GM12878 (cell line): ENCODE measurements at regions not wholly inside any gene's neighbourhood (a gene's known extent, or its start where the extent isn't known, plus 50 kb on each side); places are given as distances from the start of the nearest gene placed in this dataset.

Experiments
- ATAC-seq: fragments of 200-7000 bp; cut with Tn5 transposase; 3 replicates; pipeline ENCODE4 v1.9.1; 2020; ENCODE audit warnings: mild to moderate bottlenecking, moderate library complexity
- BruUV-seq: library from RNA; stranded (reverse); fragments of 400-500 nt; replicated peaks from 2 replicates; lab custom pipeline; 2021; lab: Mats Ljungman, UMichigan
- CTCF ChIA-PET: fragments of 300-600 bp; sonication (Branson Sonifier 250); formaldehyde crosslinking; extraction: SDS; loops from one replicate; lab custom pipeline; 2021; ENCODE audit warnings: inconsistent platforms; lab: Yijun Ruan, JAX
- POLR2A ChIA-PET: fragments of 350-600 bp; formaldehyde crosslinking; extraction: SDS; loops from one replicate; lab custom pipeline; 2021; ENCODE audit warnings: inconsistent platforms; lab: Charles Lee
- RAD21 ChIA-PET: fragments of 300-600 bp; sonication (Branson Sonifier 250); formaldehyde crosslinking; loops from one replicate; lab custom pipeline; 2023; ENCODE audit warnings: antibody characterized with exemption; ENCODE audit not compliant: unreplicated experiment; lab: Charles Lee
- SMC1A ChIA-PET: fragments of 300-600 bp; sonication (Branson Sonifier 250); formaldehyde crosslinking; loops from one replicate; lab custom pipeline; 2023; ENCODE audit not compliant: unreplicated experiment, uncharacterized antibody; lab: Charles Lee
- DNase-seq: peaks from one replicate; pipeline ENCODE4 v3.0.0-alpha.2; 2011; ENCODE audit warnings: low read depth, low spot score
- FAIRE-seq: peaks from 3 replicates; lab custom pipeline; 2011; peaks lifted over from hg19 to GRCh38; lab: Jason Lieb, UNC
- H2AFZ ChIP-seq: 2 replicates; pipeline ENCODE4 v1.6.0; 2011; ENCODE audit warnings: low read depth, low read length, control low read depth; ENCODE audit not compliant: control insufficient read depth
- H3K27ac ChIP-seq: 2 replicates; pipeline ENCODE4 v1.5.1; 2011; ENCODE audit warnings: control low read depth; ENCODE audit not compliant: control insufficient read depth, insufficient read depth
- H3K27me3 ChIP-seq, 2 experiments: replicated peaks in 1 of 2; 2 replicates each; pipeline versions ENCODE4 v1.6.0 to v1.6.1; 2011; ENCODE audit warnings: low read length in 1 of 2; ENCODE audit not compliant: control insufficient read depth in 2 of 2, insufficient read depth in 2 of 2
- H3K36me3 ChIP-seq, 2 experiments: 2 replicates each; pipeline ENCODE4 v1.5.1; 2011; ENCODE audit warnings: low read length in 1 of 2; ENCODE audit not compliant: control insufficient read depth in 2 of 2, insufficient read depth in 2 of 2
- H3K4me1 ChIP-seq: 2 replicates; pipeline ENCODE4 v1.6.1; 2011; ENCODE audit warnings: mild to moderate bottlenecking, low read length, moderate library complexity, mixed read lengths; ENCODE audit not compliant: control insufficient read depth, insufficient read depth
- H3K4me2 ChIP-seq: 2 replicates; pipeline ENCODE4 v1.6.0; 2011; ENCODE audit warnings: control low read depth; ENCODE audit not compliant: control insufficient read depth, insufficient read depth
- H3K4me3 ChIP-seq: fragments of 200-600 bp; sonication (generic); 2 replicates; pipeline ENCODE4 v1.5.1; 2016
- H3K79me2 ChIP-seq: 2 replicates; pipeline ENCODE4 v1.6.0; 2011; ENCODE audit warnings: low read length; ENCODE audit not compliant: control insufficient read depth, insufficient read depth
- H3K9ac ChIP-seq: 2 replicates; pipeline ENCODE4 v1.8.0; 2011; ENCODE audit warnings: low read length, control low read depth, mixed read lengths; ENCODE audit not compliant: control insufficient read depth, insufficient read depth
- H3K9me3 ChIP-seq: replicated peaks from 3 replicates; pipeline ENCODE4 v1.5.1; 2011; ENCODE audit warnings: mild to moderate bottlenecking, low read length; ENCODE audit not compliant: control insufficient read depth, insufficient read depth
- H4K20me1 ChIP-seq: 2 replicates; pipeline ENCODE4 v1.6.0; 2011; ENCODE audit not compliant: control insufficient read depth, insufficient read depth
- IKZF1 ChIP-seq: fragments of 450-650 bp; conservative IDR thresholded peaks from 2 replicates; pipeline ENCODE4 v1.6.1; 2017; ENCODE audit warnings: antibody characterized with exemption, mild to moderate bottlenecking
- IKZF2 ChIP-seq, 2 experiments: fragments of 450-650 bp; IDR thresholded peaks; 2 replicates each; pipeline ENCODE4 v1.6.1; 2017; ENCODE audit warnings: mild to moderate bottlenecking in 2 of 2, moderate library complexity in 2 of 2
- IRF5 ChIP-seq: fragments of 450-650 bp; IDR thresholded peaks from 2 replicates; pipeline ENCODE4 v1.6.1; 2017; ENCODE audit warnings: borderline replicate concordance
- KAT2A ChIP-seq: conservative IDR thresholded peaks from 2 replicates; pipeline ENCODE4 v1.6.1; 2011; ENCODE audit warnings: low read depth, low read length; ENCODE audit not compliant: control insufficient read depth
- KLF5 ChIP-seq: fragments of 450-650 bp; IDR thresholded peaks from 2 replicates; pipeline ENCODE4 v1.6.1; 2014; ENCODE audit warnings: mild to moderate bottlenecking; ENCODE audit not compliant: partially characterized antibody
- MTA2 ChIP-seq: fragments of 450-650 bp; IDR thresholded peaks from 2 replicates; pipeline ENCODE4 v1.6.1; 2016; ENCODE audit warnings: low read depth, mild to moderate bottlenecking, moderate library complexity
- NFYB ChIP-seq: IDR thresholded peaks from 2 replicates; pipeline ENCODE4 v1.6.1; 2011; ENCODE audit warnings: low read depth, mild to moderate bottlenecking, low read length, improper control_type of control experiment, moderate library complexity; ENCODE audit not compliant: insufficient read depth
- PAX8 ChIP-seq: fragments of 450-650 bp; IDR thresholded peaks from 2 replicates; pipeline ENCODE4 v1.6.1; 2017; ENCODE audit warnings: mild to moderate bottlenecking, moderate library complexity
- RCOR1 ChIP-seq: conservative IDR thresholded peaks from 2 replicates; pipeline ENCODE4 v1.6.1; 2012; ENCODE audit warnings: low read depth, low read length, improper control_type of control experiment
- SUPT20H ChIP-seq: IDR thresholded peaks from 2 replicates; pipeline ENCODE4 v1.6.1; 2011; ENCODE audit warnings: low read depth, mild to moderate bottlenecking, low read length, moderate library complexity, borderline replicate concordance; ENCODE audit not compliant: control insufficient read depth
- SUZ12 ChIP-seq: fragments of 200-600 bp; sonication (generic); IDR thresholded peaks from one replicate; pipeline ENCODE4 v1.6.1; 2018; ENCODE audit warnings: antibody characterized with exemption, mild to moderate bottlenecking; ENCODE audit not compliant: unreplicated experiment
- WRNIP1 ChIP-seq: IDR thresholded peaks from 2 replicates; pipeline ENCODE4 v1.6.1; 2011; ENCODE audit warnings: low read depth, low read length, improper control_type of control experiment, borderline replicate concordance
- YY1 ChIP-seq: IDR thresholded peaks from 2 replicates; pipeline ENCODE4 v1.6.1; 2011; ENCODE audit warnings: low read depth, mild to moderate bottlenecking, low read length
- WGBS: methylation state at CpG from one replicate; pipeline ENCODE4 v1.1.6; 2016; ENCODE audit warnings: low lambda C conversion rate; ENCODE audit not compliant: insufficient replicate concordance, insufficient coverage; ENCODE audit errors: missing lambda C conversion rate; 5-methylcytosine and 5-hydroxymethylcytosine counted together
- in situ Hi-C: fragments of 300-500 bp; cut with MboI; formaldehyde crosslinking; loops from 9 replicates; pipeline ENCODE4 v1.14.3; 2018; ENCODE audit warnings: mixed read lengths
- intact Hi-C: fragments of 100-400 bp; cut with micrococcal nuclease; formaldehyde crosslinking; loops from one replicate; pipeline ENCODE4 v1.14.2; 2022; ENCODE audit not compliant: unreplicated experiment
- TF ChIP-seq, protein P1 (sequence below): fragments of 450-650 bp; conservative IDR thresholded peaks from 2 replicates; pipeline ENCODE4 v1.6.1; 2017; ENCODE audit warnings: mild to moderate bottlenecking, moderate library complexity
- TF ChIP-seq, protein P2 (sequence below): fragments of 150-350 bp; IDR thresholded peaks from 2 replicates; pipeline ENCODE4 v1.6.1; 2016; ENCODE audit warnings: low read depth, low read length

DNA sequence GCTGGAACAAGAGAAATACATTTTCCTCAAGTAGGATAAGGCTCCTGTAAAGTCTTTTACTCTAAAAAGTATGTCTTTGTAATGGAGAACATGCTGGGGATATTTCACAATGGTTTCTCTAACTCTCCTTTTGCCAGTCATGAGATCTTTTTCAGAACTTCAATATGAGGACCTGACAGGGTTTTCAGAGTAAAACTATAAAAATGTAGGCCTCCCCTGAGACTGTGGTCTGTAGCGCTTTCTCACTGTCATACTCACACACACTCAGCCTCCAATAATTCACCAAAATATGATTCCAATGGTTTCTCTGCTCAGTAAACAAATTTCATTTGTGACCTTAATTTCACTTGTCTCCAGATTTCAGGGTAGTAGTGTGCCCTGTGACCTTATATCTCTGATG lies 440.1 kb upstream of the PTBP2 start:
- TF ChIP-seq NFYB (no peak), PAX8 (no peak), KLF5 (no peak), IKZF2 (IDR thresholded peaks at IDR 0.05) (no peak), YY1 (no peak), MTA2 (no peak), SUZ12 (no peak), RCOR1 (no peak), WRNIP1 (no peak), SUPT20H (no peak), KAT2A (no peak), IRF5 (no peak), IKZF1 (no peak)
- TF ChIP-seq, protein P1, sequence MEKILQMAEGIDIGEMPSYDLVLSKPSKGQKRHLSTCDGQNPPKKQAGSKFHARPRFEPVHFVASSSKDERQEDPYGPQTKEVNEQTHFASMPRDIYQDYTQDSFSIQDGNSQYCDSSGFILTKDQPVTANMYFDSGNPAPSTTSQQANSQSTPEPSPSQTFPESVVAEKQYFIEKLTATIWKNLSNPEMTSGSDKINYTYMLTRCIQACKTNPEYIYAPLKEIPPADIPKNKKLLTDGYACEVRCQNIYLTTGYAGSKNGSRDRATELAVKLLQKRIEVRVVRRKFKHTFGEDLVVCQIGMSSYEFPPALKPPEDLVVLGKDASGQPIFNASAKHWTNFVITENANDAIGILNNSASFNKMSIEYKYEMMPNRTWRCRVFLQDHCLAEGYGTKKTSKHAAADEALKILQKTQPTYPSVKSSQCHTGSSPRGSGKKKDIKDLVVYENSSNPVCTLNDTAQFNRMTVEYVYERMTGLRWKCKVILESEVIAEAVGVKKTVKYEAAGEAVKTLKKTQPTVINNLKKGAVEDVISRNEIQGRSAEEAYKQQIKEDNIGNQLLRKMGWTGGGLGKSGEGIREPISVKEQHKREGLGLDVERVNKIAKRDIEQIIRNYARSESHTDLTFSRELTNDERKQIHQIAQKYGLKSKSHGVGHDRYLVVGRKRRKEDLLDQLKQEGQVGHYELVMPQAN, result no peak
- TF ChIP-seq, protein P2, sequence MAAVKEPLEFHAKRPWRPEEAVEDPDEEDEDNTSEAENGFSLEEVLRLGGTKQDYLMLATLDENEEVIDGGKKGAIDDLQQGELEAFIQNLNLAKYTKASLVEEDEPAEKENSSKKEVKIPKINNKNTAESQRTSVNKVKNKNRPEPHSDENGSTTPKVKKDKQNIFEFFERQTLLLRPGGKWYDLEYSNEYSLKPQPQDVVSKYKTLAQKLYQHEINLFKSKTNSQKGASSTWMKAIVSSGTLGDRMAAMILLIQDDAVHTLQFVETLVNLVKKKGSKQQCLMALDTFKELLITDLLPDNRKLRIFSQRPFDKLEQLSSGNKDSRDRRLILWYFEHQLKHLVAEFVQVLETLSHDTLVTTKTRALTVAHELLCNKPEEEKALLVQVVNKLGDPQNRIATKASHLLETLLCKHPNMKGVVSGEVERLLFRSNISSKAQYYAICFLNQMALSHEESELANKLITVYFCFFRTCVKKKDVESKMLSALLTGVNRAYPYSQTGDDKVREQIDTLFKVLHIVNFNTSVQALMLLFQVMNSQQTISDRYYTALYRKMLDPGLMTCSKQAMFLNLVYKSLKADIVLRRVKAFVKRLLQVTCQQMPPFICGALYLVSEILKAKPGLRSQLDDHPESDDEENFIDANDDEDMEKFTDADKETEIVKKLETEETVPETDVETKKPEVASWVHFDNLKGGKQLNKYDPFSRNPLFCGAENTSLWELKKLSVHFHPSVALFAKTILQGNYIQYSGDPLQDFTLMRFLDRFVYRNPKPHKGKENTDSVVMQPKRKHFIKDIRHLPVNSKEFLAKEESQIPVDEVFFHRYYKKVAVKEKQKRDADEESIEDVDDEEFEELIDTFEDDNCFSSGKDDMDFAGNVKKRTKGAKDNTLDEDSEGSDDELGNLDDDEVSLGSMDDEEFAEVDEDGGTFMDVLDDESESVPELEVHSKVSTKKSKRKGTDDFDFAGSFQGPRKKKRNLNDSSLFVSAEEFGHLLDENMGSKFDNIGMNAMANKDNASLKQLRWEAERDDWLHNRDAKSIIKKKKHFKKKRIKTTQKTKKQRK, result no peak
- in situ Hi-C loops (no loop called here), intact Hi-C loops (no loop called here)
- ChIA-PET SMC1A (no interaction called here), RAD21 (no interaction called here), POLR2A (no interaction called here), CTCF (no interaction called here)
- no peak overlapping the region for H2AFZ ChIP-seq
- H3K9ac ChIP-seq, result no peak overlapping the region
- no peaks in the 10 kb centered on the region for H3K9me3 ChIP-seq
- no peaks in the 10 kb centered on the region for H3K36me3 ChIP-seq
- WGBS, result 73% methylated on average over 1 of the region's 1 CpG
- no peak for FAIRE-seq
- no peaks in the 10 kb centered on the region for H3K79me2 ChIP-seq
- H3K4me3 ChIP-seq, result no peak overlapping the region
- no peak overlapping the region for H3K27ac ChIP-seq
- no peak for DNase-seq
- H4K20me1 ChIP-seq, result no peaks in the 10 kb centered on the region
- no peak for ATAC-seq
- H3K27me3 ChIP-seq, result no peaks in the 10 kb centered on the region
- BruUV-seq, result no TSS peak
- no peaks in the 10 kb centered on the region for H3K4me1 ChIP-seq
- no peak overlapping the region for H3K4me2 ChIP-seq
